Right lobe of liver (tissue), 4 donors: ENCODE measurements at regions not wholly inside any gene's neighbourhood (a gene's known extent, or its start where the extent isn't known, plus 50 kb on each side); places are given as distances from the start of the nearest gene placed in this dataset.

ENCODE experiments used
- CTCF ChIP-seq, 4 donors: fragments of 200-600 bp in 3 of 4; fragments of 450-650 bp in 1 of 4; IDR thresholded peaks; one replicate each; pipeline versions ENCODE4 v1.5.1 to v1.8.0; 2016 to 2022; ENCODE audit warnings: antibody characterized with exemption in 4 of 4, mild to moderate bottlenecking in 2 of 4
- POLR2A ChIP-seq: fragments of 450-650 bp; IDR thresholded peaks from one replicate; pipeline ENCODE4 v1.6.1; 2017; ENCODE audit warnings: antibody characterized with exemption, mild to moderate bottlenecking
- donor health status: DM: no; HTN: no; CAD: no.
- donor health status: DM: no; HTN: no; CAD: no.
- donor health status: DM: no; HTN: yes; CAD: no.

- no peak for TF ChIP-seq CTCF (IDR thresholded peaks at IDR 0.05)
- no peak for TF ChIP-seq POLR2A
These were observed 600.7 kb upstream of the CDH6 start for GRCh38 chr5:30592833-30593232.
